Transverse colon (tissue), 4 donors: ENCODE measurements at regions not wholly inside any gene's neighbourhood (a gene's known extent, or its start where the extent isn't known, plus 50 kb on each side); places are given as distances from the start of the nearest gene placed in this dataset.

Experiments used
- DNase-seq: peaks from one replicate; pipeline ENCODE4 v3.0.0-alpha.2; 2019
- H3K27ac ChIP-seq, 4 donors: fragments of 200-600 bp; sonication (generic); 2 replicates each; pipeline ENCODE4 v1.5.1; 2016 to 2018; ENCODE audit warnings: inconsistent platforms in 4 of 4
- H3K27me3 ChIP-seq: fragments of 200-600 bp; sonication (generic); 2 replicates; pipeline ENCODE4 v1.5.1; 2017; ENCODE audit warnings: inconsistent platforms
- H3K36me3 ChIP-seq, 4 donors: fragments of 200-600 bp; sonication (generic); 2 replicates each; pipeline ENCODE4 v1.5.1; 2017 to 2019; ENCODE audit warnings: inconsistent platforms in 4 of 4
- H3K4me1 ChIP-seq, 4 donors: fragments of 200-600 bp; sonication (generic); 2 replicates each; pipeline ENCODE4 v1.5.1; 2017 to 2020; ENCODE audit warnings: inconsistent platforms in 4 of 4
- H3K4me3 ChIP-seq, 4 donors: fragments of 200-600 bp; sonication (generic); 1 replicate in 1 of 4; 2 replicates in 3 of 4; pipeline versions ENCODE4 v1.5.1 to v1.6.1; 2017 to 2019; ENCODE audit warnings: inconsistent platforms in 4 of 4
- H3K9me3 ChIP-seq, 2 donors: fragments of 200-600 bp; sonication (generic); 2 replicates each; pipeline ENCODE4 v1.5.1; 2017 to 2019; ENCODE audit warnings: inconsistent platforms in 2 of 2
- EP300 ChIP-seq: sonication (generic); formaldehyde crosslinking; IDR thresholded peaks from one replicate; pipeline ENCODE4 v1.6.1; 2017; ENCODE audit warnings: antibody characterized with exemption, low read depth
- POLR2A ChIP-seq: fragments of 450-650 bp; IDR thresholded peaks from one replicate; pipeline ENCODE4 v1.6.1; 2016; ENCODE audit warnings: antibody characterized with exemption, mild to moderate bottlenecking, moderate library complexity
- POLR2AphosphoS5 ChIP-seq, 3 donors: sonication (generic); formaldehyde crosslinking; IDR thresholded peaks; one replicate each; pipeline ENCODE4 v1.6.1; 2016; ENCODE audit warnings: antibody characterized with exemption in 3 of 3
- WGBS, 2 donors: methylation state at CpG; one replicate each; pipeline ENCODE4 v1.1.5; 2018; ENCODE audit warnings: low coverage in 1 of 2; 5-methylcytosine and 5-hydroxymethylcytosine counted together
- in situ Hi-C, 4 donors: fragments of 200-750 bp; cut with MboI; loops; one replicate each; pipeline versions ENCODE4 v1.15.0 to v1.15.1; 2017; ENCODE audit warnings: low sequenced_read_pairs in 3 of 4, low pct_ligation_motif_present in 1 of 4, low pct_unique_long_range_greater_than_20kb in 1 of 4
- intact Hi-C: fragments of 100-400 bp; cut with DNase I; formaldehyde crosslinking; loops from one replicate; pipeline ENCODE4 v1.15.1; 2023; ENCODE audit warnings: low total_unique reads
- TF ChIP-seq, protein P1 (sequence below), 5 experiments: fragments of 200-600 bp in 3 of 5; fragments of 450-650 bp in 2 of 5; sonication (generic) in 3 of 5; IDR thresholded peaks; 1 replicate in 2 of 5; 2 replicates in 3 of 5; pipeline ENCODE4 v1.5.1; 2016 to 2017; ENCODE audit warnings: antibody characterized with exemption in 5 of 5, inconsistent platforms in 3 of 5, mild to moderate bottlenecking in 2 of 5, moderate library complexity in 1 of 5

DNA sequence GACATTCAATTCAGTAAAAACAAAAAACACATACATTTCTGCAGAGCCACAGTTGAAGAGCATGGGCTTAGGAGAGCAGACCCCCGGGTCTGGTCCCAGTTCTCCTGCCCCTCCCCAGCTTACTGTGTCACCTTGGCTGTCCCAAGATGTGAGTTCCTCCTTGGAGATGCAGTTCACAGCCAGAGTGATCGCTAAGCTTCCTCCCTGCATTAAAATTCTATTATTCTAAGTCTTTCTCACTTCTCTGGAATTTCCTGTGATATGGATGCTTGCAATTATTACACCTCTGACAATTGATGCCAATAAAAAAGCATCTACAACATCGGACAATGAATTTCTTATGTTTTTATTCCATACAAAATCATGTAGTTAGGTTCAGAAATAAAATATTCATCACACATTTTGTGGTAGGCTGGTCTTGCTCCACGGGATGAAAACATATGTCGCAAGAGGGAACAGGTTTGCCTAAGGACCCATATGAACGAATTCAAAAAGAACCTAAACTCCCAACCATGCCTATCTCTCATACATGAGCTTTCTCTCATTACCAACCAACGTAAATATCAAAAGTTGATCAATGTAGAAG lies 328.5 kb upstream of the RUNX1 start:
- Histone ChIP-seq H3K36me3 (no peaks in the 10 kb centered on the region), H3K4me1 (no peaks in the 10 kb centered on the region), H3K4me3 (no peak overlapping the region), H3K27ac (no peak overlapping the region), H3K27me3 (no peaks in the 10 kb centered on the region), H3K9me3 (no peaks in the 10 kb centered on the region)
- TF ChIP-seq EP300 (no peak), POLR2A (no peak), POLR2AphosphoS5 (IDR thresholded peaks at IDR 0.05) (no peak)
- TF ChIP-seq, protein P1, sequence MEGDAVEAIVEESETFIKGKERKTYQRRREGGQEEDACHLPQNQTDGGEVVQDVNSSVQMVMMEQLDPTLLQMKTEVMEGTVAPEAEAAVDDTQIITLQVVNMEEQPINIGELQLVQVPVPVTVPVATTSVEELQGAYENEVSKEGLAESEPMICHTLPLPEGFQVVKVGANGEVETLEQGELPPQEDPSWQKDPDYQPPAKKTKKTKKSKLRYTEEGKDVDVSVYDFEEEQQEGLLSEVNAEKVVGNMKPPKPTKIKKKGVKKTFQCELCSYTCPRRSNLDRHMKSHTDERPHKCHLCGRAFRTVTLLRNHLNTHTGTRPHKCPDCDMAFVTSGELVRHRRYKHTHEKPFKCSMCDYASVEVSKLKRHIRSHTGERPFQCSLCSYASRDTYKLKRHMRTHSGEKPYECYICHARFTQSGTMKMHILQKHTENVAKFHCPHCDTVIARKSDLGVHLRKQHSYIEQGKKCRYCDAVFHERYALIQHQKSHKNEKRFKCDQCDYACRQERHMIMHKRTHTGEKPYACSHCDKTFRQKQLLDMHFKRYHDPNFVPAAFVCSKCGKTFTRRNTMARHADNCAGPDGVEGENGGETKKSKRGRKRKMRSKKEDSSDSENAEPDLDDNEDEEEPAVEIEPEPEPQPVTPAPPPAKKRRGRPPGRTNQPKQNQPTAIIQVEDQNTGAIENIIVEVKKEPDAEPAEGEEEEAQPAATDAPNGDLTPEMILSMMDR (IDR thresholded peaks at IDR 0.05): no peak
- DNase-seq: no peak
- WGBS, 2 donors: 87 to 90% methylated on average over 5 to 7 of the region's 7 CpGs
- in situ Hi-C loops (no loop called here), intact Hi-C loops (no loop called here)

DNA sequence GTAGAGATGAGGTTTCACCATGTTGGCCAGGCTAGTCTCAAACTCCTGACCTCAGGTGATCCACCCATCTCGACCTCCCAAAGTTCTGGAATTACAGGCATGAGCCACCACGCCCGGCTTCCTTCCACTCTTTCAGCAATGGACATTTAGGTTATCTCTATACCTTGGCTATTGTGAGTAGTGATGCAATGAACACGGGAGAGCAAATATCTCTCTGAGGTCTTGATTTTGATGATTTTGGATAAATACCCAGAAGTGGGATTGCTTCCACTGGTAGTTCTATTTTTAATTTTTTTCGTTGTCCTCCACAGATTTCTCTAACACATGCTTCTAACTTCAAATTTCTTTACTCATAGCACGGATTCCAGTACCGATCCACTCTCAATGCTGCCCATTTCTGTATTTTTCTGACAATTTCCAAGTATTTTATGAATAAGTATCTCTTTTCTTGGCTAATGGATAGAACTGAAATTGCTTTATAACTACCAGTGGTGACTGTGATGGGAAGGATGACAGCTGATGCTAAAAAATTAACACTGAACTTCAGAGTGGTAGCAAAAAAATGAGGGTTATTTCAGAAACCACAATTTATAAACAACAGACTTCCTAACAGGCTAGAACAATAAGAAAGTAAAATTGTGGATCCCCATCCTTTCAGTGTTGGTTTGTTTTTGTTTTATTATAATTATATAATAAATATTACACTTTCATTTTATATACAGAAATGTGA lies 327.5 kb upstream of the RUNX1 start:
- intact Hi-C loops: no loop called here
- Histone ChIP-seq H3K9me3 (no peaks in the 10 kb centered on the region), H3K36me3 (no peaks in the 10 kb centered on the region), H3K4me3 (no peak overlapping the region), H3K27me3 (no peaks in the 10 kb centered on the region), H3K4me1 (no peaks in the 10 kb centered on the region), H3K27ac (no peak overlapping the region)
- TF ChIP-seq POLR2A (no peak), EP300 (no peak), POLR2AphosphoS5 (IDR thresholded peaks at IDR 0.05) (no peak)
- TF ChIP-seq, protein P1 (IDR thresholded peaks at IDR 0.05): no peak
- in situ Hi-C loops: no loop called here
- 75 to 80% methylated on average over 5 to 7 of the region's 7 CpGs for WGBS, 2 donors
- DNase-seq: no peak

DNA sequence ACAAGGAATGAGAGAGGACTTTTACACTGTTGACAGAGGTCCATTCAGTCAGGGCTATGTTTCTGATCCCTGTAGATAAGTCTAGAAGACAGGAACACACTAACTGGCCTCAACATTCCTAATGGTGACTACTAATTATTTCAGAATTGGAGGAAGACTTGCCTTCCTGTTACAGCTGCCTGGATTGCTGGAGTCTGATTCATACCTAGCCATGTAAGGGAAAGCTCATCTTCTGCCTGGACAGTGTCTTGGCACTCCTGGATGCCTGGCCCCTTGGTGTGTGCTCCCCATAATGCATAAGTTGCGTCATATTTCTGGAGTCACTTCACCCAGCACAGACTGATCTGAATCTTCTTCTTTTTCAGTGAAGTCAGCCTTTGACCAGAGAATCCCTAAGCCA lies 326.0 kb upstream of the RUNX1 start:
- no peaks in the 10 kb centered on the region for H3K9me3 ChIP-seq
- intact Hi-C loops (no loop called here), in situ Hi-C loops (no loop called here)
- 69 to 80% methylated on average over 1 of the region's 1 CpG for WGBS, 2 donors
- peak in 1 of 3 donors; percentile 14 for TF ChIP-seq POLR2AphosphoS5 (IDR thresholded peaks at IDR 0.05)
- TF ChIP-seq, protein P1 (IDR thresholded peaks at IDR 0.05): no peak
- no peak overlapping the region for H3K4me3 ChIP-seq
- H3K27me3 ChIP-seq: no peaks in the 10 kb centered on the region
- no peak overlapping the region for H3K27ac ChIP-seq
- DNase-seq: no peak
- H3K36me3 ChIP-seq: no peaks in the 10 kb centered on the region
- H3K4me1 ChIP-seq: no peaks in the 10 kb centered on the region

DNA sequence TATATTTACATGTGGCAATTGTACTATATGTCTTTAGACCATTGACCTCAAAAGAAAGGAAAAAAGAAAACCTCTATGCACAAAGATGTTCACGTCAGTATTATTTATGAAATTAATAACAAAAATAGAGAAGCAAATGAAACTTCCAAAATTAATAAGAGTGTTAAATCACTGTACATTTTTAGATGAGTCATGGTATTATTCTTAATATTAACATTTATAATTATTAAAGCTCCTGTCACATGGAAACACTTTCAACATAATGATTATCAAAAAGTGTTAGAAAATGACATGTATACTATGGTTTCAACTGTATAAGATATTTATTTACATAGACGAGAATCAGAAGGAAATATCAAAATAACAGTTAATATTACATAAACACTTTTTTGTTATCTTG lies 324.9 kb upstream of the RUNX1 start:
- 74 to 77% methylated on average over 2 of the region's 2 CpGs for WGBS, 2 donors
- Histone ChIP-seq H3K27ac (no peak overlapping the region), H3K27me3 (no peaks in the 10 kb centered on the region), H3K4me1 (no peaks in the 10 kb centered on the region), H3K36me3 (no peaks in the 10 kb centered on the region), H3K4me3 (no peak overlapping the region), H3K9me3 (no peaks in the 10 kb centered on the region)
- in situ Hi-C loops (no loop called here), intact Hi-C loops (no loop called here)
- TF ChIP-seq EP300 (no peak), POLR2AphosphoS5 (IDR thresholded peaks at IDR 0.05) (no peak), POLR2A (no peak)
- TF ChIP-seq, protein P1 (IDR thresholded peaks at IDR 0.05): no peak
- DNase-seq: no peak
